IMR-90 (cell line): ENCODE measurements at regions not wholly inside any gene's neighbourhood (a gene's known extent, or its start where the extent isn't known, plus 50 kb on each side); places are given as distances from the start of the nearest gene placed in this dataset.
A peak's percentile ranks its signal among the peaks of the same experiment; 100 is the strongest.

Source experiments
- ATAC-seq: fragments of 200-7000 bp; cut with Tn5 transposase; 2 replicates; pipeline ENCODE4 v1.9.1; 2020; ENCODE audit warnings: low read depth, mild to moderate bottlenecking, moderate library complexity
- BruUV-seq: library from RNA; stranded (reverse); fragments of 400-500 nt; replicated peaks from 2 replicates; lab custom pipeline; 2021; lab: Mats Ljungman, UMichigan
- CTCF ChIA-PET: fragments of 300-600 bp; formaldehyde crosslinking; extraction: SDS; loops from one replicate; lab custom pipeline; 2021; ENCODE audit warnings: antibody characterized with exemption; lab: Yijun Ruan, JAX
- POLR2A ChIA-PET: fragments of 300-600 bp; sonication (Branson Sonifier 250); formaldehyde crosslinking; loops from one replicate; lab custom pipeline; 2022; ENCODE audit warnings: antibody characterized with exemption; ENCODE audit not compliant: unreplicated experiment; lab: Charles Lee
- DNase-seq: peaks from one replicate; pipeline ENCODE4 v3.0.0; 2013
- H2AFZ ChIP-seq: replicated peaks from 2 replicates; pipeline ENCODE3; 2013; ENCODE audit warnings: low read length, mild to moderate bottlenecking; ENCODE audit not compliant: poor library complexity
- H2AK5ac ChIP-seq: 2 replicates; pipeline ENCODE4 v1.6.1; 2013; ENCODE audit warnings: low read depth, low read length, inconsistent platforms
- H2AK9ac ChIP-seq: replicated peaks from 2 replicates; pipeline ENCODE3; 2013; ENCODE audit warnings: mild to moderate bottlenecking, low read depth, low read length, moderate library complexity; ENCODE audit not compliant: poor library complexity
- H2BK120ac ChIP-seq: 2 replicates; pipeline ENCODE4 v1.6.1; 2013; ENCODE audit warnings: low read depth, low read length, inconsistent platforms
- H2BK15ac ChIP-seq: 3 replicates; pipeline ENCODE4 v1.6.1; 2013; ENCODE audit warnings: low read depth, low read length, inconsistent platforms
- H2BK20ac ChIP-seq: 2 replicates; pipeline ENCODE4 v1.6.1; 2013; ENCODE audit warnings: low read depth, mild to moderate bottlenecking, inconsistent platforms, low read length, moderate library complexity
- H2BK5ac ChIP-seq: 2 replicates; pipeline ENCODE4 v1.6.1; 2013; ENCODE audit warnings: mild to moderate bottlenecking, low read depth, low read length, inconsistent platforms; ENCODE audit not compliant: poor library complexity, severe bottlenecking
- H3K14ac ChIP-seq: replicated peaks from 2 replicates; pipeline ENCODE4 v1.6.1; 2013; ENCODE audit warnings: low read depth, low read length, inconsistent platforms
- H3K18ac ChIP-seq: 2 replicates; pipeline ENCODE4 v1.6.1; 2013; ENCODE audit warnings: low read depth, low read length, control low read depth
- H3K23ac ChIP-seq: 2 replicates; pipeline ENCODE4 v1.6.1; 2013; ENCODE audit warnings: low read depth, low read length, inconsistent platforms
- H3K27ac ChIP-seq: 2 replicates; pipeline ENCODE4 v1.5.1; 2013; ENCODE audit warnings: mild to moderate bottlenecking, control low read depth, low read length; ENCODE audit not compliant: insufficient read depth
- H3K27me3 ChIP-seq: 2 replicates; pipeline ENCODE4 v1.6.1; 2013; ENCODE audit warnings: low read length; ENCODE audit not compliant: control insufficient read depth, insufficient read depth
- H3K36me3 ChIP-seq: 2 replicates; pipeline ENCODE4 v1.6.1; 2013; ENCODE audit warnings: low read length, mixed read lengths; ENCODE audit not compliant: control insufficient read depth, insufficient read depth
- H3K4ac ChIP-seq: 2 replicates; pipeline ENCODE4 v1.6.1; 2013; ENCODE audit warnings: low read depth, low read length, inconsistent platforms
- H3K4me1 ChIP-seq: 2 replicates; pipeline ENCODE4 v1.6.1; 2013; ENCODE audit warnings: low read length, mixed read lengths; ENCODE audit not compliant: control insufficient read depth, insufficient read depth
- H3K4me2 ChIP-seq: 2 replicates; pipeline ENCODE4 v1.6.1; 2013; ENCODE audit warnings: low read depth, mild to moderate bottlenecking, control low read depth, low read length, moderate library complexity
- H3K4me3 ChIP-seq: 2 replicates; pipeline ENCODE4 v1.5.1; 2013; ENCODE audit warnings: low read depth, mild to moderate bottlenecking, control low read depth, low read length, moderate library complexity; ENCODE audit not compliant: insufficient read depth
- H3K56ac ChIP-seq: 2 replicates; pipeline ENCODE4 v1.6.1; 2013; ENCODE audit warnings: low read length, inconsistent platforms; ENCODE audit not compliant: insufficient read depth; ENCODE audit errors: extremely low read depth
- H3K79me1 ChIP-seq, 2 experiments: 2 replicates each; pipeline ENCODE4 v1.6.1; 2013; ENCODE audit warnings: low read length in 2 of 2, inconsistent platforms in 1 of 2, low read depth in 1 of 2
- H3K9ac ChIP-seq: 2 replicates; pipeline ENCODE4 v1.6.1; 2013; ENCODE audit warnings: low read depth, low read length, control low read depth
- H3K9me1 ChIP-seq: 2 replicates; pipeline ENCODE4 v1.6.1; 2013; ENCODE audit warnings: low read length, inconsistent platforms; ENCODE audit not compliant: insufficient read depth
- H3K9me3 ChIP-seq: 2 replicates; pipeline ENCODE4 v1.6.1; 2013; ENCODE audit warnings: low read length; ENCODE audit not compliant: control insufficient read depth, insufficient read depth
- H4K20me1 ChIP-seq: 2 replicates; pipeline ENCODE4 v1.6.1; 2013; ENCODE audit warnings: low read length, inconsistent platforms; ENCODE audit not compliant: insufficient read depth
- H4K5ac ChIP-seq: 2 replicates; pipeline ENCODE4 v1.6.1; 2013; ENCODE audit warnings: mild to moderate bottlenecking, low read depth, low read length, control low read depth
- H4K8ac ChIP-seq, 2 experiments: 2 replicates each; pipeline ENCODE4 v1.6.1; 2013; ENCODE audit warnings: low read depth in 2 of 2, low read length in 2 of 2, control low read depth in 1 of 2, inconsistent platforms in 1 of 2
- H4K91ac ChIP-seq: 2 replicates; pipeline ENCODE4 v1.6.1; 2013; ENCODE audit warnings: low read depth, low read length, inconsistent platforms; ENCODE audit not compliant: insufficient read depth
- CEBPB ChIP-seq: IDR thresholded peaks from 2 replicates; pipeline ENCODE4 v1.6.1; 2012; ENCODE audit warnings: low read depth, low read length, improper control_type of control experiment
- FOS ChIP-seq: fragments of 150-350 bp; IDR thresholded peaks from 2 replicates; pipeline ENCODE4 v1.6.1; 2016; ENCODE audit warnings: low read depth, low read length
- MXI1 ChIP-seq: IDR thresholded peaks from 2 replicates; pipeline ENCODE4 v1.6.1; 2012; ENCODE audit warnings: low read depth, mild to moderate bottlenecking, low read length, moderate library complexity, borderline replicate concordance
- NFE2L2 ChIP-seq: fragments of 150-350 bp; IDR thresholded peaks from 2 replicates; pipeline ENCODE4 v1.6.1; 2016; ENCODE audit warnings: low read depth, mild to moderate bottlenecking, low read length
- RAD21 ChIP-seq: IDR thresholded peaks from 2 replicates; pipeline ENCODE4 v1.6.1; 2012; ENCODE audit warnings: low read length, improper control_type of control experiment
- RCOR1 ChIP-seq: IDR thresholded peaks from 2 replicates; pipeline ENCODE4 v1.6.1; 2012; ENCODE audit warnings: mild to moderate bottlenecking, low read length, improper control_type of control experiment; ENCODE audit not compliant: insufficient replicate concordance
- SMC3 ChIP-seq: fragments of 150-350 bp; IDR thresholded peaks from 2 replicates; pipeline ENCODE4 v1.6.1; 2016; ENCODE audit warnings: low read depth, mild to moderate bottlenecking, antibody characterized with exemption, low read length, moderate library complexity
- WGBS, 2 experiments: methylation state at CpG; one replicate each; pipeline versions ENCODE4 v1.1.5 to v1.1.7; 2013; ENCODE audit warnings: missing lambda C conversion rate in 2 of 2; ENCODE audit not compliant: insufficient read length in 1 of 2; ENCODE audit errors: extremely low coverage in 2 of 2; 5-methylcytosine and 5-hydroxymethylcytosine counted together
- dilution Hi-C: fragments of 300-500 bp; cut with HindIII; formaldehyde crosslinking; loops from one replicate; pipeline ENCODE4 v1.14.3; 2018; ENCODE audit warnings: low sequenced_read_pairs; ENCODE audit not compliant: unreplicated experiment
- in situ Hi-C: fragments of 300-500 bp; cut with MboI; formaldehyde crosslinking; loops from 3 replicates; pipeline ENCODE4 v1.14.3; 2019; ENCODE audit warnings: low sequenced_read_pairs, inconsistent platforms, mixed read lengths
- intact Hi-C: fragments of 100-400 bp; cut with micrococcal nuclease; formaldehyde crosslinking; loops from 2 replicates; pipeline ENCODE4 v1.10.0; 2022
- TF ChIP-seq, protein P1 (sequence below): conservative IDR thresholded peaks from 2 replicates; pipeline ENCODE4 v1.5.1; 2012; ENCODE audit warnings: mild to moderate bottlenecking, low read depth, low read length, improper control_type of control experiment
- TF ChIP-seq, protein P2 (sequence below): fragments of 150-350 bp; IDR thresholded peaks from 2 replicates; pipeline ENCODE4 v1.6.1; 2017; ENCODE audit warnings: mild to moderate bottlenecking, antibody characterized with exemption, low read length, low read depth
- TF ChIP-seq, protein P3 (sequence below): fragments of 150-350 bp; IDR thresholded peaks from 2 replicates; pipeline ENCODE4 v1.6.1; 2016; ENCODE audit warnings: low read depth, mild to moderate bottlenecking, low read length, moderate library complexity, borderline replicate concordance

DNA sequence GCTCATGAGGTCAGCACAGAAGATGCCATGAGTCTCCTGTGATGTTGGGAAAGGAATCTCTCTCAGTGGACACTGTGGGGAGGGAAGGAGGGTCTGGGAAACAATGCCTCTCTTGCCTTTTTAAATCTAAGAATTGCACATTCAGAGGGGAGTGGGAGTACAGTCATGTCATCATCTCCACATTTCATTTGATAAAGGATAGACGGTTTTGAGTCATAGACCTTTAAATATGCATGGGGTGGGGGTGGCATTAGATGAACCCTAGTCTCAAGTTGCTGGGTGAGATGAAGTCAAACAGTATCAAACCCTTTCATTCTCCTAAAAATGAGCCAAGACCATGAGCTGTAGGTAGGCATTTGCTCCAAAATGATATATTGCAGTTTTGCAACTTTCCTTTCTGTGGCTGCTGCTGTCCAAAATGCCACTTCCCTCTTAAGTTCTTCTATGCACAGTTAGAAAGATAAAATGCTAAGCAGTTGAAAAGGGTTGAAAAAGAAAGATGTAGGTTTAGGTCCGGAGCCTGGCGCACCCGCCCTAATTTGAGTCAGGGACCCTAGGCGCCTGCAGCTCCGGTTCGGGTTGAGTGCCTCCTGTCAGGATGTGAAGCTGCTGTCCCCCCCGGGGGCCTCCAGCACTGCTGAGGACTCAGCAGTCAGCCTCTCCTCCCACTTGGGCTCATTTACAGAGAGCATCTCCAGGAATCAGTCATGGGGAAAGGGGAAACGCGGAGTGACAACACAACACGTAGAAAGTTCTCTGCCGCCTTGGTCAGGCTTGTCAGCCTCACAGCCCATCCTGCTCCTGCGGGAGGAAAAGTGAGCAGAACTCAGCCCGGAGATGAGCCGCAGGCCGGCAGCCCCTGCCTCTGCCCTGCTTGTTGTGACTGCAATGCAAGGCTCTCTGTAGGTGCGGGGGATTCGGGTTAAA is 479.3 kb upstream of the RUNX1 start:
- no peaks in the 10 kb centered on the region for H4K20me1 ChIP-seq
- H4K5ac ChIP-seq, result peak overlapping the region; percentile 58
- H4K8ac ChIP-seq, result peak overlapping the region; percentile 76 to 92
- no peaks in the 10 kb centered on the region for H3K9me3 ChIP-seq
- H3K4me2 ChIP-seq, result peak overlapping the region; percentile 83
- H4K91ac ChIP-seq, result peak overlapping the region; percentile 62
- no peaks in the 10 kb centered on the region for H3K79me1 ChIP-seq
- peak overlapping the region; percentile 58 for H3K4ac ChIP-seq
- no peak overlapping the region; the same call in 1 of the 2 replicates for H2AK5ac ChIP-seq
- peak overlapping the region; percentile 33 for H3K4me3 ChIP-seq
- H3K27me3 ChIP-seq, result no peaks in the 10 kb centered on the region
- peak overlapping the region; percentile 40 for H3K18ac ChIP-seq
- peak overlapping the region; percentile 83 for H2AFZ ChIP-seq
- ATAC-seq (peak; percentile 59), DNase-seq (peak; percentile 20)
- peak overlapping the region; percentile 79 for H3K27ac ChIP-seq
- 0 out of 3 replicates have a peak overlapping the region, but pooled peaks have one; percentile 44 for H2BK15ac ChIP-seq
- peak overlapping the region; percentile 66 for H3K9ac ChIP-seq
- H2AK9ac ChIP-seq, result no peak overlapping the region
- H3K56ac ChIP-seq, result peak overlapping the region; percentile 59; the same call in 1 of the 2 replicates
- peak overlapping the region; percentile 56 for H2BK5ac ChIP-seq
- H3K14ac ChIP-seq, result peak overlapping the region; percentile 87
- in situ Hi-C loops (no loop called here), intact Hi-C loops (no loop called here), dilution Hi-C loops (no loop called here)
- H3K9me1 ChIP-seq, result peaks cover 18% of the 10 kb centered on the region
- BruUV-seq, result no TSS peak
- peaks cover 9% of the 10 kb centered on the region for H3K4me1 ChIP-seq
- peak overlapping the region; percentile 72; the same call in 1 of the 2 replicates for H3K23ac ChIP-seq
- POLR2A ChIA-PET, result no interaction called here
- CTCF ChIA-PET, result no interaction called here
- TF ChIP-seq RAD21, result no peak
- no peak for TF ChIP-seq MXI1
- no peak for TF ChIP-seq RCOR1
- no peak for TF ChIP-seq SMC3
- no peak for TF ChIP-seq CEBPB
- TF ChIP-seq, protein P1, sequence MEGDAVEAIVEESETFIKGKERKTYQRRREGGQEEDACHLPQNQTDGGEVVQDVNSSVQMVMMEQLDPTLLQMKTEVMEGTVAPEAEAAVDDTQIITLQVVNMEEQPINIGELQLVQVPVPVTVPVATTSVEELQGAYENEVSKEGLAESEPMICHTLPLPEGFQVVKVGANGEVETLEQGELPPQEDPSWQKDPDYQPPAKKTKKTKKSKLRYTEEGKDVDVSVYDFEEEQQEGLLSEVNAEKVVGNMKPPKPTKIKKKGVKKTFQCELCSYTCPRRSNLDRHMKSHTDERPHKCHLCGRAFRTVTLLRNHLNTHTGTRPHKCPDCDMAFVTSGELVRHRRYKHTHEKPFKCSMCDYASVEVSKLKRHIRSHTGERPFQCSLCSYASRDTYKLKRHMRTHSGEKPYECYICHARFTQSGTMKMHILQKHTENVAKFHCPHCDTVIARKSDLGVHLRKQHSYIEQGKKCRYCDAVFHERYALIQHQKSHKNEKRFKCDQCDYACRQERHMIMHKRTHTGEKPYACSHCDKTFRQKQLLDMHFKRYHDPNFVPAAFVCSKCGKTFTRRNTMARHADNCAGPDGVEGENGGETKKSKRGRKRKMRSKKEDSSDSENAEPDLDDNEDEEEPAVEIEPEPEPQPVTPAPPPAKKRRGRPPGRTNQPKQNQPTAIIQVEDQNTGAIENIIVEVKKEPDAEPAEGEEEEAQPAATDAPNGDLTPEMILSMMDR, result no peak
- TF ChIP-seq, protein P2, sequence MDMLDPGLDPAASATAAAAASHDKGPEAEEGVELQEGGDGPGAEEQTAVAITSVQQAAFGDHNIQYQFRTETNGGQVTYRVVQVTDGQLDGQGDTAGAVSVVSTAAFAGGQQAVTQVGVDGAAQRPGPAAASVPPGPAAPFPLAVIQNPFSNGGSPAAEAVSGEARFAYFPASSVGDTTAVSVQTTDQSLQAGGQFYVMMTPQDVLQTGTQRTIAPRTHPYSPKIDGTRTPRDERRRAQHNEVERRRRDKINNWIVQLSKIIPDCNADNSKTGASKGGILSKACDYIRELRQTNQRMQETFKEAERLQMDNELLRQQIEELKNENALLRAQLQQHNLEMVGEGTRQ, result no peak
- no peak for TF ChIP-seq NFE2L2
- TF ChIP-seq, protein P3, sequence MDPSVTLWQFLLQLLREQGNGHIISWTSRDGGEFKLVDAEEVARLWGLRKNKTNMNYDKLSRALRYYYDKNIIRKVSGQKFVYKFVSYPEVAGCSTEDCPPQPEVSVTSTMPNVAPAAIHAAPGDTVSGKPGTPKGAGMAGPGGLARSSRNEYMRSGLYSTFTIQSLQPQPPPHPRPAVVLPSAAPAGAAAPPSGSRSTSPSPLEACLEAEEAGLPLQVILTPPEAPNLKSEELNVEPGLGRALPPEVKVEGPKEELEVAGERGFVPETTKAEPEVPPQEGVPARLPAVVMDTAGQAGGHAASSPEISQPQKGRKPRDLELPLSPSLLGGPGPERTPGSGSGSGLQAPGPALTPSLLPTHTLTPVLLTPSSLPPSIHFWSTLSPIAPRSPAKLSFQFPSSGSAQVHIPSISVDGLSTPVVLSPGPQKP, result no peak
- TF ChIP-seq FOS, result no peak
- H2BK20ac ChIP-seq, result peak overlapping the region; percentile 14; the same call in 1 of the 2 replicates
- H3K36me3 ChIP-seq, result no peaks in the 10 kb centered on the region
- 22% methylated on average over 4 of the region's 18 CpGs; no CpG with 5 or more reads in 1 of the 2 experiments for WGBS, 2 experiments
- H2BK120ac ChIP-seq, result peak overlapping the region; percentile 71
